ENCODE measurements at regions not wholly inside any gene's neighbourhood (a gene's known extent, or its start where the extent isn't known, plus 50 kb on each side); places are given as distances from the start of the nearest gene placed in this dataset.

DNA sequence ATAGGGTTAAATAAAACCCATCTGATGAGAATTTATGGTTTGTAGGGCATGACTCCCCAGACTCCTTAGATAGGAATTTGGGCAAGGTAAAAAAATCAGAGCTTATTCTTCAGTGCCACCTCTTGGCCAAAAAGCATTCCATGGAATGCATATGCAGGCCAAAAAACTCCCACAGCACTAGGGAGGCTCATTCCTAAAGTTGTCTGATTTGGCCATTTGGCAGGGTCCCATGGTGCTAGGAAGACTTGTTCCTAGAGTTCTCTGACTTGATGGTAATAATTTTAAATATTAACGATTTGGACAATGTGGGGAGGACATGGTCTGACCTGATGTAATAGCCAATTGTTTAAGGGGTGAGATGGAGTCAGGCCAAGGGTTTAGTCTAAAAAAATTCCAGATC lies 93.0 kb downstream of the SPIN4 start:
- TF ChIP-seq, protein P1, sequence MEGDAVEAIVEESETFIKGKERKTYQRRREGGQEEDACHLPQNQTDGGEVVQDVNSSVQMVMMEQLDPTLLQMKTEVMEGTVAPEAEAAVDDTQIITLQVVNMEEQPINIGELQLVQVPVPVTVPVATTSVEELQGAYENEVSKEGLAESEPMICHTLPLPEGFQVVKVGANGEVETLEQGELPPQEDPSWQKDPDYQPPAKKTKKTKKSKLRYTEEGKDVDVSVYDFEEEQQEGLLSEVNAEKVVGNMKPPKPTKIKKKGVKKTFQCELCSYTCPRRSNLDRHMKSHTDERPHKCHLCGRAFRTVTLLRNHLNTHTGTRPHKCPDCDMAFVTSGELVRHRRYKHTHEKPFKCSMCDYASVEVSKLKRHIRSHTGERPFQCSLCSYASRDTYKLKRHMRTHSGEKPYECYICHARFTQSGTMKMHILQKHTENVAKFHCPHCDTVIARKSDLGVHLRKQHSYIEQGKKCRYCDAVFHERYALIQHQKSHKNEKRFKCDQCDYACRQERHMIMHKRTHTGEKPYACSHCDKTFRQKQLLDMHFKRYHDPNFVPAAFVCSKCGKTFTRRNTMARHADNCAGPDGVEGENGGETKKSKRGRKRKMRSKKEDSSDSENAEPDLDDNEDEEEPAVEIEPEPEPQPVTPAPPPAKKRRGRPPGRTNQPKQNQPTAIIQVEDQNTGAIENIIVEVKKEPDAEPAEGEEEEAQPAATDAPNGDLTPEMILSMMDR (IDR thresholded peaks at IDR 0.05; ENCODE audit: low read depth, low read length, missing input control) = no peak
- TF ChIP-seq JUND (IDR thresholded peaks at IDR 0.05) (no peak), TAF1 (conservative IDR thresholded peaks at IDR 0.05) (no peak), GABPA (IDR thresholded peaks at IDR 0.05 in 1 of 2, conservative IDR thresholded peaks at IDR 0.05 in 1 of 2) (no peak)
- TF ChIP-seq, protein P2, sequence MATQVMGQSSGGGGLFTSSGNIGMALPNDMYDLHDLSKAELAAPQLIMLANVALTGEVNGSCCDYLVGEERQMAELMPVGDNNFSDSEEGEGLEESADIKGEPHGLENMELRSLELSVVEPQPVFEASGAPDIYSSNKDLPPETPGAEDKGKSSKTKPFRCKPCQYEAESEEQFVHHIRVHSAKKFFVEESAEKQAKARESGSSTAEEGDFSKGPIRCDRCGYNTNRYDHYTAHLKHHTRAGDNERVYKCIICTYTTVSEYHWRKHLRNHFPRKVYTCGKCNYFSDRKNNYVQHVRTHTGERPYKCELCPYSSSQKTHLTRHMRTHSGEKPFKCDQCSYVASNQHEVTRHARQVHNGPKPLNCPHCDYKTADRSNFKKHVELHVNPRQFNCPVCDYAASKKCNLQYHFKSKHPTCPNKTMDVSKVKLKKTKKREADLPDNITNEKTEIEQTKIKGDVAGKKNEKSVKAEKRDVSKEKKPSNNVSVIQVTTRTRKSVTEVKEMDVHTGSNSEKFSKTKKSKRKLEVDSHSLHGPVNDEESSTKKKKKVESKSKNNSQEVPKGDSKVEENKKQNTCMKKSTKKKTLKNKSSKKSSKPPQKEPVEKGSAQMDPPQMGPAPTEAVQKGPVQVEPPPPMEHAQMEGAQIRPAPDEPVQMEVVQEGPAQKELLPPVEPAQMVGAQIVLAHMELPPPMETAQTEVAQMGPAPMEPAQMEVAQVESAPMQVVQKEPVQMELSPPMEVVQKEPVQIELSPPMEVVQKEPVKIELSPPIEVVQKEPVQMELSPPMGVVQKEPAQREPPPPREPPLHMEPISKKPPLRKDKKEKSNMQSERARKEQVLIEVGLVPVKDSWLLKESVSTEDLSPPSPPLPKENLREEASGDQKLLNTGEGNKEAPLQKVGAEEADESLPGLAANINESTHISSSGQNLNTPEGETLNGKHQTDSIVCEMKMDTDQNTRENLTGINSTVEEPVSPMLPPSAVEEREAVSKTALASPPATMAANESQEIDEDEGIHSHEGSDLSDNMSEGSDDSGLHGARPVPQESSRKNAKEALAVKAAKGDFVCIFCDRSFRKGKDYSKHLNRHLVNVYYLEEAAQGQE (IDR thresholded peaks at IDR 0.05) = no peak
- TF ChIP-seq, protein P3, sequence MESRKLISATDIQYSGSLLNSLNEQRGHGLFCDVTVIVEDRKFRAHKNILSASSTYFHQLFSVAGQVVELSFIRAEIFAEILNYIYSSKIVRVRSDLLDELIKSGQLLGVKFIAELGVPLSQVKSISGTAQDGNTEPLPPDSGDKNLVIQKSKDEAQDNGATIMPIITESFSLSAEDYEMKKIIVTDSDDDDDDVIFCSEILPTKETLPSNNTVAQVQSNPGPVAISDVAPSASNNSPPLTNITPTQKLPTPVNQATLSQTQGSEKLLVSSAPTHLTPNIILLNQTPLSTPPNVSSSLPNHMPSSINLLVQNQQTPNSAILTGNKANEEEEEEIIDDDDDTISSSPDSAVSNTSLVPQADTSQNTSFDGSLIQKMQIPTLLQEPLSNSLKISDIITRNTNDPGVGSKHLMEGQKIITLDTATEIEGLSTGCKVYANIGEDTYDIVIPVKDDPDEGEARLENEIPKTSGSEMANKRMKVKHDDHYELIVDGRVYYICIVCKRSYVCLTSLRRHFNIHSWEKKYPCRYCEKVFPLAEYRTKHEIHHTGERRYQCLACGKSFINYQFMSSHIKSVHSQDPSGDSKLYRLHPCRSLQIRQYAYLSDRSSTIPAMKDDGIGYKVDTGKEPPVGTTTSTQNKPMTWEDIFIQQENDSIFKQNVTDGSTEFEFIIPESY (IDR thresholded peaks at IDR 0.05) = no peak
